ENCODE measurements at regions not wholly inside any gene's neighbourhood (a gene's known extent, or its start where the extent isn't known, plus 50 kb on each side); places are given as distances from the start of the nearest gene placed in this dataset.

DNA sequence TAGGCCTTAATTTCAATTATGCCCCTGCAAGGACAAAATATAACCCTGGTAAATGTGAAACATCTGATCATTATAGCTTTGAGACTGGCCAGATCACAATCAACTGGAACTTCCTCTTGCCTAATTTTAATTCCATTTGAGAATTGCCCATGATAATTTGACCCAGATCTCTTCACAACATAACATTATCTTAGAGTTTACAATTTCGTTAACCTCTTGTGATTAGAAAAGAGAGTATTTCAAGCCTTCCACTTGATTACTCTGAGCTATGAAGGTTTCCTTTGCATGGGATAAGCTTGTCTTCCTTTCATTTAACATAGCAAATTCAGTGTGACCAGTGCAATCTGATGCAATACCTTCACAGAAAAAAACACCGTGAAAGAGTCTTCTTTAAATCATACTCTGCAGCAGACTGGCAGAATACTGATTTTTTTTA lies 143.6 kb downstream of the DUSP6 start:
- Histone ChIP-seq H3K4me3 (no peak overlapping the region), H3K9me2 (replicated peaks; ENCODE audit: insufficient read depth) (no peaks in the 10 kb centered on the region), H3K27me3 (no peaks in the 10 kb centered on the region), H3K9me3 (ENCODE audit: low read depth) (no peaks in the 10 kb centered on the region), H3K4me2 (no peak overlapping the region), H3K36me3 (replicated peaks; ENCODE audit: insufficient read depth, low read depth) (no peaks in the 10 kb centered on the region), H3K79me2 (no peaks in the 10 kb centered on the region), H2AFZ (peak overlapping the region; percentile 12), H3K4me1 (ENCODE audit: insufficient read depth) (peaks cover 24% of the 10 kb centered on the region), H3K27ac (no peak overlapping the region), H4K20me1 (ENCODE audit: insufficient read depth, poor library complexity, severe bottlenecking) (no peaks in the 10 kb centered on the region)
- TF ChIP-seq EZH2phosphoT487 (IDR thresholded peaks at IDR 0.05; ENCODE audit: low read depth, severe bottlenecking, unreplicated experiment) (no peak), EZH2 (IDR thresholded peaks at IDR 0.05; ENCODE audit: borderline replicate concordance) (no peak)
- TF ChIP-seq, protein P1, sequence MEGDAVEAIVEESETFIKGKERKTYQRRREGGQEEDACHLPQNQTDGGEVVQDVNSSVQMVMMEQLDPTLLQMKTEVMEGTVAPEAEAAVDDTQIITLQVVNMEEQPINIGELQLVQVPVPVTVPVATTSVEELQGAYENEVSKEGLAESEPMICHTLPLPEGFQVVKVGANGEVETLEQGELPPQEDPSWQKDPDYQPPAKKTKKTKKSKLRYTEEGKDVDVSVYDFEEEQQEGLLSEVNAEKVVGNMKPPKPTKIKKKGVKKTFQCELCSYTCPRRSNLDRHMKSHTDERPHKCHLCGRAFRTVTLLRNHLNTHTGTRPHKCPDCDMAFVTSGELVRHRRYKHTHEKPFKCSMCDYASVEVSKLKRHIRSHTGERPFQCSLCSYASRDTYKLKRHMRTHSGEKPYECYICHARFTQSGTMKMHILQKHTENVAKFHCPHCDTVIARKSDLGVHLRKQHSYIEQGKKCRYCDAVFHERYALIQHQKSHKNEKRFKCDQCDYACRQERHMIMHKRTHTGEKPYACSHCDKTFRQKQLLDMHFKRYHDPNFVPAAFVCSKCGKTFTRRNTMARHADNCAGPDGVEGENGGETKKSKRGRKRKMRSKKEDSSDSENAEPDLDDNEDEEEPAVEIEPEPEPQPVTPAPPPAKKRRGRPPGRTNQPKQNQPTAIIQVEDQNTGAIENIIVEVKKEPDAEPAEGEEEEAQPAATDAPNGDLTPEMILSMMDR (IDR thresholded peaks at IDR 0.05; ENCODE audit: poor library complexity): no peak
- WGBS (ENCODE audit: low lambda C conversion rate, missing lambda C conversion rate): 45% methylated on average over 2 of the region's 2 CpGs
- no peak for DNase-seq (ENCODE audit: low spot score)

- Histone ChIP-seq H3K79me2 (no peaks in the 10 kb centered on the region), H3K9me2 (replicated peaks; ENCODE audit: insufficient read depth) (no peaks in the 10 kb centered on the region), H3K27me3 (no peaks in the 10 kb centered on the region), H3K36me3 (replicated peaks; ENCODE audit: insufficient read depth, low read depth) (no peaks in the 10 kb centered on the region), H3K27ac (no peak overlapping the region), H3K4me2 (no peak overlapping the region), H3K4me1 (ENCODE audit: insufficient read depth) (peaks cover 4% of the 10 kb centered on the region), H3K4me3 (no peak overlapping the region), H4K20me1 (ENCODE audit: insufficient read depth, poor library complexity, severe bottlenecking) (no peaks in the 10 kb centered on the region), H3K9me3 (ENCODE audit: low read depth) (no peaks in the 10 kb centered on the region), H2AFZ (no peak overlapping the region)
- TF ChIP-seq EZH2 (IDR thresholded peaks at IDR 0.05; ENCODE audit: borderline replicate concordance): no peak
- no peak for TF ChIP-seq EZH2phosphoT487 (IDR thresholded peaks at IDR 0.05; ENCODE audit: low read depth, severe bottlenecking, unreplicated experiment)
- TF ChIP-seq, protein P1 (IDR thresholded peaks at IDR 0.05; ENCODE audit: poor library complexity): no peak
- no peak for DNase-seq (ENCODE audit: low spot score)
- WGBS (ENCODE audit: low lambda C conversion rate, missing lambda C conversion rate): 94% methylated on average over 1 of the region's 1 CpG
Observed at GRCh38 chr12:89206390-89206789, 145.9 kb downstream of the DUSP6 start.

DNA sequence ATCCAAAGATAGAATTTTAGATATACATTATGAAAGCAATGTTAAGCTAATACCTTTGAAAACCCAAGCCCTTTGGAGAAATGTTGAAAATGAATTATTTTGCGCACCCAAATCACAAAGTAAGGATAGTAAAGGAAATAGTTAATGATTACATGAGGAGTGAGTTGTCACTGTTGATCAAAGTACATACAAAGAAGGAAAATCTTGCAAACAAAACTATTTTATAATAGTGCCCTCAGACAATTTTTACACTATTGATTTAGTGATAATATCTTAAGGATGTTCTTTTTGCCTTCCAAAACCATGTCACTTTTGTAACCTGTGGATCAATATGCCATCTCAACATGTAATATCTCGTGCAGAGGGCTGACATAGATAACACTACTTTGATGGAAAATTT lies 146.8 kb downstream of the DUSP6 start:
- no peak for DNase-seq (ENCODE audit: low spot score)
- H3K9me3 ChIP-seq (ENCODE audit: low read depth): no peaks in the 10 kb centered on the region
- H3K27me3 ChIP-seq: no peaks in the 10 kb centered on the region
- peaks cover 4% of the 10 kb centered on the region for H3K4me1 ChIP-seq (ENCODE audit: insufficient read depth)
- TF ChIP-seq EZH2phosphoT487 (IDR thresholded peaks at IDR 0.05; ENCODE audit: low read depth, severe bottlenecking, unreplicated experiment) (no peak), EZH2 (IDR thresholded peaks at IDR 0.05; ENCODE audit: borderline replicate concordance) (no peak)
- TF ChIP-seq, protein P1 (IDR thresholded peaks at IDR 0.05; ENCODE audit: poor library complexity): no peak
- H3K9me2 ChIP-seq (replicated peaks; ENCODE audit: insufficient read depth): no peaks in the 10 kb centered on the region
- no peak overlapping the region for H3K27ac ChIP-seq
- no peaks in the 10 kb centered on the region for H4K20me1 ChIP-seq (ENCODE audit: insufficient read depth, poor library complexity, severe bottlenecking)
- H2AFZ ChIP-seq: peak overlapping the region; percentile 9
- no peak overlapping the region for H3K4me3 ChIP-seq
- H3K36me3 ChIP-seq (replicated peaks; ENCODE audit: insufficient read depth, low read depth): no peaks in the 10 kb centered on the region
- H3K79me2 ChIP-seq: no peaks in the 10 kb centered on the region
- H3K4me2 ChIP-seq: peak overlapping the region; percentile 28
- WGBS (ENCODE audit: low lambda C conversion rate, missing lambda C conversion rate): 77% methylated on average over 2 of the region's 2 CpGs

DNA sequence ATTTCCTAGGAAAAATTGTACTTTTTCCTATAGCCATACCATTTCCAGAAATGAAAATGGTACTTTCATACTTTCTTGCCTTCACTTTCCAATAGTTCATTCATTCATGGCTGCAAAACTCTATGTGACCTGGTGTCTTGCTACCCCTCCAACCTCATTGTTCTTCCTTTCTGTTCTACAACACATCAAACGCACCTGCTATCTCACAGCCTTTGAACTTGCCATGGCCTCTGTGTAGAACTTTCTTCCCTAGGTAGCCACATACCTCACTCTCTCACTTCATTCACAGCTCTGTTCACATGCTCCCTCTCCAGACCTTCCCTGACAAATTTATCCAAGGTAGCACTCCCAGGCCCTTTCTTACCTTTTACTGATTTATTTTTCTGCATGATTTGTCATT lies 149.2 kb downstream of the DUSP6 start:
- WGBS (ENCODE audit: low lambda C conversion rate, missing lambda C conversion rate): 86% methylated on average over 1 of the region's 1 CpG
- no peak overlapping the region for H3K4me2 ChIP-seq

More for the DNA sequence above, 149.2 kb downstream of the DUSP6 start:
- no peak for DNase-seq (ENCODE audit: low spot score)
- H3K4me3 ChIP-seq: no peak overlapping the region
- no peaks in the 10 kb centered on the region for H3K9me3 ChIP-seq (ENCODE audit: low read depth)
- H3K9me2 ChIP-seq (replicated peaks; ENCODE audit: insufficient read depth): no peaks in the 10 kb centered on the region
- peaks cover 4% of the 10 kb centered on the region for H3K4me1 ChIP-seq (ENCODE audit: insufficient read depth)
- H3K79me2 ChIP-seq: no peaks in the 10 kb centered on the region
- no peak for TF ChIP-seq EZH2 (IDR thresholded peaks at IDR 0.05; ENCODE audit: borderline replicate concordance)
- TF ChIP-seq, protein P1 (IDR thresholded peaks at IDR 0.05; ENCODE audit: poor library complexity): no peak
- no peak for TF ChIP-seq EZH2phosphoT487 (IDR thresholded peaks at IDR 0.05; ENCODE audit: low read depth, severe bottlenecking, unreplicated experiment)
- H2AFZ ChIP-seq: no peak overlapping the region
- H3K27me3 ChIP-seq: no peaks in the 10 kb centered on the region
- no peaks in the 10 kb centered on the region for H3K36me3 ChIP-seq (replicated peaks; ENCODE audit: insufficient read depth, low read depth)
- no peak overlapping the region for H3K27ac ChIP-seq
- no peaks in the 10 kb centered on the region for H4K20me1 ChIP-seq (ENCODE audit: insufficient read depth, poor library complexity, severe bottlenecking)

Data from hepatocyte (in vitro differentiated cells).